NCI-H1417 treated with DMSO at 0.1 percent for 48 hours (cell line): ENCODE measurements at regions not wholly inside any gene's neighbourhood (a gene's known extent, or its start where the extent isn't known, plus 50 kb on each side); places are given as distances from the start of the nearest gene placed in this dataset.
"Not testable (repeated sequence)": the region's sequence is repeated elsewhere in the genome, so short reads cannot be mapped to it uniquely, and the experiment has no call there.

ENCODE experiments used
- DNase-seq: peaks from one replicate; lab custom pipeline; 2025; lab: John Stamatoyannopoulos, UW

DNA sequence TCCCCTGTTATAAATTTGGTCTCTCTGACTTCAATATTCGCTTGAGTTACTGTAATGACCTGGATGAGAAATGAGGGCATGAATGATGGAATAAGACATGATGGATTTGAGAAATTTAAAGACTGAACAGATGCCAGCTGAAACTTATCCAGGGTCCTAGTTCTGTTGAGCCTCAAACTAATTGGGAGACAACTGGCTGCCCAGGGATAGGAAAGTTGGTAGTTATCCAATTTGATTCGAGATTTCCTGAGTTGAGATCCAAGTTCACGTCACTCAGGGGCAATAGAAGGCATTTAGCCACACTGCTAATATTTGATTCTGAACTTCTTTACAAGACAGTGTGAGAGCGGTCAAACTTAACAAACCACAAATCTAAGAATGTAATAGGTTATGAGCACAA, 159.0 kb upstream of the CXCL13 start:
- DNase-seq = no peak

DNA sequence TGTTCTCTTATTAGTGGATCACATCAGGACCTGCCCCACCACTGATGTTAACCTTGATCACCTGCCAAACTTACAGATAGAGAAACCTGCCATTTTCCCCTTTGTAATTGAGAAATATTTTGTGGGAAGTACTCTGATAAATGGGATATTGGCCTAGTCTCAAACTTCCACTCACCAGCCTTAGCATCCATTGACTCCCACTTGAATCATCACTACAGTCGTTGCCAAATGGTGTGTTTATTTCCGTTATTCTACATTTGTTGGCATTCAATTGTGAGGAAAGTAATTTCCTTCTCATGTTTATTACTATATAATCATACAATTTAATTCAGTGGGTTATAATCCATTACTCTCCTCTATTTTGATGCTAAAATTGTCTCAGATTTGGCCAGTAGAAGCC, 156.4 kb upstream of the CXCL13 start:
- DNase-seq = no peak

GRCh38 chr4:77450006-77450405, 155.6 kb upstream of the CXCL13 start:
- no peak for DNase-seq

GRCh38 chr4:77451530-77451929, 154.1 kb upstream of the CXCL13 start:
- DNase-seq = no peak

GRCh38 chr4:77452117-77452516, 153.5 kb upstream of the CXCL13 start:
- DNase-seq = not testable (repeated sequence)

- DNase-seq = no peak
Measured at GRCh38 chr4:77453911-77454310, 151.7 kb upstream of the CXCL13 start.

- DNase-seq = no peak
Measured at GRCh38 chr4:77454858-77455257, 150.8 kb upstream of the CXCL13 start.

- DNase-seq = not testable (repeated sequence)
Measured at GRCh38 chr4:77464100-77464499, 141.5 kb upstream of the CXCL13 start.

DNA sequence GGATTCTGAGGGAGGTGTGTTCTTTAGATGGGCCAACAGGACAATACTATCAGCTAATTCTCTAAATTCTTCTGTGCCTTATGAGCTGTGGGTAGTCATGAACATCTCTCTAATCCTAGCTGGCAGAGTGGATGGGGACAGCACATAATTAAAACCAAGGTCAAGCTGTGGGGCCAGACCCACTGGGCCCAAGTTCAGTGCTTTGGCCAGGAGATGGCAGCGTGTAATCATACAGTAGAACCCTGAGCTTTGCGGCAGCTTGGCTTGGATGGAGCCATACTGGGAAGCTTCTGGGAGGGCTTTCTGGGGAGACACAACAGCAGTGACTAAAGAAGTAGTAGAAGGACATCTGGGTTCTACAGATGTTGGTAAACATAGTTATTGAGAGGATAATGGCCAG, 140.3 kb upstream of the CXCL13 start:
- no peak for DNase-seq

DNA sequence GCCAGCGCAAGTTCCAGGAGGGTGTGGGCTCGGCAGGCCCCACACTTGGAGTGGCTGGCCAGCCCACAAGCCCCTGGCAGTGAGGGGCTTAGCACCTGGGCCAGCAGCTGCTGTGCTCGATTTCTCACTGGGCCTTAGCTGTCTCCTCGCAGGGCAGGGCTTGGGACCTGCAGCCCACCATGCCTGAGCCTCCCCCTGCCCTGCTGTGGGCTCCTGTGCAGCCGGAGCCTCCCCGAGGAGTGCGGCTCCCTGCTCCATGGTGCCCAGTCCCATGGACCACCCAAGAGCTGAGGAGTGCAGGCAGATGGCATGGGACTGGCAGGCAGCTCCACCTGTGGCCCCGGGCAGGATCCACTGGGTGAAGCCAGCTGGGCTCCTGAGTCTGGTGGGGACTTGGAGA, 139.2 kb upstream of the CXCL13 start:
- DNase-seq = no peak

DNA sequence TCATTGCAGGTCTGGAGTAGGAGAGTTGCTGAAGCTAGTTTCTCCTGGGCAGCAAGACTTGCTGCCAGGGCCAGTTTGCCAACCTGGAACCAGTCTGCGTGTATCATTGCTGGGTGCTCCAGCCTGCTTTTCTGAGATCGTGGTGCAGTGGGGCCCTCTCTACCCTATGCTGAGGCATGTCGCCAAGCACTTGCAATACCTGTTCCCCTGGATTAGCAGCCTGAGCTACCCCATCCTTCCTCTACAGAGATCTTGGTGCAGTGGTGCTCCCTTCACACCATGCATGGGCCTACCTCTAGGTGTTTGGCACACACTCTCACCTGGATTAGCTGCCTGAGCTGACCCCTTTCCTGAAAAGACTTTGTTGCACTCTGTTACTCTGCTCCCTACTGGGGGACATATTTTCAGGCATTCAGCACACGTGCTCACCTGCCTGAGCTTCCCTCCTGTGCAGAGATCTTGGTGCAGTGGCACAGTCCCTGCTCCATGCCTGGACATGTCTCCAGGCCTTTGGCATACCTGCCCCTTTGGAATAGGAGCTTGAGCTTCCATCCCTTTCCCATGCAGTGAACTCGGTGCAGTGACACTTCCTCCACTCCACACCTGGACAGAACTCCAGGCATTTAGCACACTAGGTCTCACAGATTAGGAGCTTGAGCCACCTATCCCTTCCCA, 133.7 kb upstream of the CXCL13 start:
- no peak for DNase-seq

DNA sequence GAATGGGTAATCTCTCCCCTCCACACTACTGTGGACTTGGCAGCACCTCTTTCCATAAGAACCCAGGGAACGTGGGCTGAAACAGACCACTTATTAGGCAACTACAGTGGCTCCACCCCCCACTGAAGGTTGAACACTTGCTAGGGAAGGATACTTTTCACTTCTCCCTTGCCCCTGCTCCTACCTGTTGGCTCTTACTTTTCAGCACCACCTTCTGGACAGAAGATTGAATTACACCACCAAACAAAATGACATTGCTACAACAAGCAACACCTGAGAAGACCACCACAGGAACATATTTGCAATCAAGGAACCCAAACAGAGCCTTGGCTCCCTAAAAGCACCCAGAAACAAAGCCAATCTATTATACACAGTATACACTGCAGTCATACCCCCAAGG, 132.1 kb upstream of the CXCL13 start:
- no peak for DNase-seq

DNA sequence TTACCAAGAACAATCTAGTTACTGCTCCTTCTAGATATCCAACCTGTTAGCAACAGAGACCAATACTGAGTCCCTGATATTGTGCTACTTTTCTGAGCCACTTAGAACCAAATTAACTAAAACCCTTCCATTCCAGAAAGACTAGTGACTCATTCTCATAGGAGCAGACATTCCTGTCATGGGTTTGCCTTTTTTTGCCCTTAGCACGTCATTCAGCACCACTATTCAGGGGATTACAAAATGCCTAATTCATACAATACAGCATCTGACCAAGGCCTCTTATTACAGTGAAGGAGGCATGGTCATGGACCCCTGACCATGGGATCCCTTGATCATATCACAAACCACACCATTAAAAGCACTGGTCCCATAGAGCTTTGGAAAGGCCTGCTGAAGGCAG, 123.8 kb upstream of the CXCL13 start:
- no peak for DNase-seq

- no peak for DNase-seq
Measured at GRCh38 chr4:77488882-77489281, 116.7 kb upstream of the CXCL13 start.

DNA sequence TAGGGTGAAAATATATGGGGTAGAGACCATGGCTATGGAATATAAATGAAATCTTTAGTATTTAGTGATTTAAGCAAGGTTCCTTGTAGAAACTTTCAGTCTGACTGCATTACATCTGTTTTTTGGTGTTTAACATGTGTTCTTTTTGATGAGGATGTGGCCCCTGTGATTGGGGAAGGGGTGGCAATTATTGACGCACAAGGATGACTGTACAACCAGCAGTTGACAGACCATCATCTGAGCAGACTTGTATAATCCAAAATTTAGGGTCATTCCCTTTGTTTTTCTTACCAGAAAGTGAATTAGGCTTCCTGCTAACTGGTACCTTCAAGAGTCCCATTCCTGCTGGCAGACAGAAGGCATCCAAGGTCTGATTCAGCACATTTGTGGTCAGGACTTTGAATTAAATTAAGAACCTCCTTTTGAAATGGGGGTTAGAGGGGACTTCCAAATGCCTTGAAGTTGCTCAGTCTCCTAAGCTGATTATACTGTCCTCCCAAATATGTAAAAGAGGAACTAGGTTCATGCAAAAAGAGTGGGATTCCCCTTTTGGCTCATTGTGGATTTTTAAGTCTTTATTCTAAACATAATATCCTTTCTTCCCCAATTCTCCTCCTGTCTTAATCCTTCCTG, 112.4 kb upstream of the CXCL13 start:
- no peak for DNase-seq

GRCh38 chr4:77493829-77494551, 111.6 kb upstream of the CXCL13 start:
- no peak for DNase-seq

DNA sequence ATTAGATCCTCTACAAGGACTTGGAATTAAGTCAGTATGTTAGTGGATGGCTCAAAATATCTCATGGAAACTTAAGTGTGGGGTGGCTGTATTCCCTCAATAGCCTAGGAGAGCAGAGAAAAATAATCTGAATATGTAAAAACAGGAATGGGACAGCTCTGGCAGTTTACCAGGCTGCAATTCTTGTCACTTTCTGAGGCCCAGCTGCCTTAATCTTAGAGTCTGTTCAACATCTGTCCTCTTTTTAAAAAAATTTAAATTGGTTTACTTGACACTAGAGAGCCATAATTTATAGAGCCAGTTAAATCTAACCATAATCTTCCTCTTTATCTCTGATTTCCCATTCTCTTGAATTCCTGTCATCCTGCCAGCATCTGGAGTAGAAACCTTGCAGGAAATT, 109.2 kb upstream of the CXCL13 start:
- DNase-seq = no peak

DNA sequence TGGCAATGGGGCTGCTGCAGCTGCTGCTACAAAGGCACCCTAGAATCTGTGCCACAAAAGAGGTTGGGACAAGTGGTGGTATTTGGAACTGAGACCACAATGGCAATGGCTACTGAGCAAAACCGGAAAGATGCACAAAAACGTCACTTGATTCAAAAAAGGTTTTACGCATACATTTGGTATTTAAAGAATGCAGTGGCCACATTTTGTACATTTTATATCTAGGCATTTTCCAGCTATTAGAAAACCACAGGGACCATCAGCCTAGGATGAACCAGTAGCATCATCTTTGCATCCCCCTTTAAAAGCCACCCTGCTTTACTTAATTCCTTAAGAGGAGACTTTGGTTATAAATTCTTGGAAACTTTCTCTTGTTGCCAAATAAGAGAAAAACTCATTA, 104.8 kb upstream of the CXCL13 start:
- no peak for DNase-seq

DNA sequence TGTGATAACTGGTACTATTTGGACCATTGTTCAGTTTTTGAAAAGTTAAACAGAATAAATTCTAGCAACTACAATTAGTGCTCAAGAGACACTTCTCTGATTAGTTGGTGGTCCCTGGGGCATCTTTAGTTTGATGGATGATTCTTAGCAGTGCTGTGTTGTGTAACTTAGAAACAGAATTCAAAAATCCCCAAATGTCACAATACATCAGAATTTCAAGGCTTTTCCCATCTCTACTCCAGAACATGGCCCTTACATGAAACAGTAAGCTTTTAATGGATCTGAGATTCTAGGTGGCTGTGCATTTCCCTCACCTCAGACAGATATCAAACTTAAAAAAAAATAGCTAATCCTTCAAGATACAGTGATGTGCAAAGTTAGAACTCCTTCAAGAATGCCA, 104.4 kb upstream of the CXCL13 start:
- no peak for DNase-seq

DNA sequence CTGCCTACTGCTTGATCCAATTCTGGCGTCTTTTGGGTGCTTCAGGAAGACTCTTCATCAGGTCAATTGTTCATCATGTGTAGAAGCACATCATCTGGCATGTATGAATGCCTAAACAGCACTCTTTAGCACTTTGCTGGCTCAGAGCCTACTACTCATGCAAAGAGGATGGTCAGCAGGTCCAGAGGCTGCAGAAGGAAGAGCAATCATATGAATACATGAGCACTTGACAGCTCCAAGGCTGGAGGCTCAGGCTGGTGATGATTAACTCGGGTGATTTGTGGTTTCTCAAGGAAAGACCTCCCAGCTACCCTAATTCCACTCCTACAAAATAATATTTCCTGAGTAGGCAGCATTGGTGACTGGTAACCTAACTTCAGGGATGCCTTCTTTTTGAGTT, 103.8 kb upstream of the CXCL13 start:
- no peak for DNase-seq

DNA sequence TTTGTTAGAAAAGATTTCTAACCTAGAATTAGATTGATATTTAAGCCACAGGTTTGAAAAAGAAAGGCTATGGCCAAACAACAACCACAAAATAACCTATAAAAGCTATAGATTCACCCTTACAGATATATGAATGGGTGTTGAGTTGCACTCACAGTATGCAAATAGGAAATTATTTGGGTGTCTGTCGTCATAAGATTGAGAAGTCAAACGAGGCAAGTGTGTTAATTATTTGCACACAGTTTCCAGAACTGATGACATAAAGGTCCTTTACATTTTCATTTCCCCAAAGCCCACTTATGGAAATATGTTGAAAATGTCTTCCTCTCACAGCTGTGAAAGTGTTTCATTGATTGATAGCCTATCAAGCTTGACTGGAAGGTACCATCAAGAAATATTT, 101.2 kb upstream of the CXCL13 start:
- DNase-seq = no peak

- DNase-seq = no peak
Measured at GRCh38 chr4:77505275-77505957, 100.2 kb upstream of the CXCL13 start.

DNA sequence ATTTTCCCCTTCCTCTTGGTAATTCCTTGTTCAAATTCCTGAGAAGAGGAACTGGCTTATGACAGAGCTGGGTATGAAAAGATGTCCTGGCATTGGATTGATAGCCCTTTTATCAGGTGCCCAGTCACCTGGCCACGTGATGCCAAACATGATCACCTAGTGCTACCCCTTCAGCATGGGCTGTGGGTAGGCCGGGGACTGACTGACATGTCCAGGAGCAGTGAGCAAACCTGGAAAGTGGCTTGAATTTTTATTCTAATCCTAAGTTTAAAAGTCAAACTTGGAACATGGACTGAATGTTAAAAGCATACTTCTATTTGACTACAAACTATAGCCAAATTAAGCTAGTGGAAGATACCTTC, 99.7 kb upstream of the CXCL13 start:
- no peak for DNase-seq
